NCI-H1048 (cell line): ENCODE measurements at regions not wholly inside any gene's neighbourhood (a gene's known extent, or its start where the extent isn't known, plus 50 kb on each side); places are given as distances from the start of the nearest gene placed in this dataset.
"Not testable (repeated sequence)": the region's sequence is repeated elsewhere in the genome, so short reads cannot be mapped to it uniquely, and the experiment has no call there.

Experiments
- DNase-seq: peaks from one replicate; lab custom pipeline; 2025; lab: John Stamatoyannopoulos, UW

DNA sequence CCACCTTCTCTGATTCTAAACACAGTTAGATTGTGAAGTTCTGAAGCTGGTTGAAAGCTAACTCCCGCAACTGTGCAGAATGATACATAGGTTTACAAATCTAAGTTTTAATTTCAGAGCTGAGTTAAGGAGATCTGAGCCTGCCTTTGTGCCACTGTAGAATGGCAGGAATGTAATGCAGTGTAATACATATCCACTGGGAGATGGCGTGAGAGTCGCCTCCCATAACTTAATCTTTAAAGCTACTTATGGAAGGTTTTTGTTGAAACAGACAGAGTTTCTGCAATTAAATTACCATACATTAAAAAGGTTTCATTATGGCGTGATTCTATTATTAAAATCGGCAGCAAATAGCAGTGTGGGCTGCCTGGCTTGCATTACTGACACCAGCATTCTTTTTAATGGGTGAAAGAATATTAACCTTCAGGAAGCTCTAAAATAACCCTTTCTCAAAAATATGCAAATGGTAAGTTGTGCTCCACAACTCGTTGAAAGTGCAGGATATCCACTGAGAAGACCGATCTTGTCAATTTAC is 257.4 kb downstream of the OLFM4 start:
- DNase-seq, result no peak

DNA sequence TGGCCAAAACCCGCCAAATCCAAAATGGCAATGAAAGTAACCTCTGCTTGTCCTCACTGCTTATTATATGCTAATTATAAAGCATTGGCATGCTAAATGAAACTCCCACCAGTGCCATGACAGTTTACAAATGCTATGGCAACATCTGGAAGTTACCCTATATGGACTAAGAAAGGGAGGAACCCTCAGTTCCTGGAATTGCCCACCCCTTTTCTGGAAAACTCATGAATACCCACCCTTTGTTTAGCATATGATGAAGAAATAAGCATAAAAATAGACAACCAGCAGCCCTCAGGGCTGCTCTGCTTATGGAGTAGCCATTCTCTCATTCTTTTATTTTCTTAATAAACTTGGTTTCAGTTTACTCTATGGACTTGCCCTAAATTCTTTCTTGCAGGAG is 269.8 kb downstream of the OLFM4 start:
- no peak for DNase-seq

DNA sequence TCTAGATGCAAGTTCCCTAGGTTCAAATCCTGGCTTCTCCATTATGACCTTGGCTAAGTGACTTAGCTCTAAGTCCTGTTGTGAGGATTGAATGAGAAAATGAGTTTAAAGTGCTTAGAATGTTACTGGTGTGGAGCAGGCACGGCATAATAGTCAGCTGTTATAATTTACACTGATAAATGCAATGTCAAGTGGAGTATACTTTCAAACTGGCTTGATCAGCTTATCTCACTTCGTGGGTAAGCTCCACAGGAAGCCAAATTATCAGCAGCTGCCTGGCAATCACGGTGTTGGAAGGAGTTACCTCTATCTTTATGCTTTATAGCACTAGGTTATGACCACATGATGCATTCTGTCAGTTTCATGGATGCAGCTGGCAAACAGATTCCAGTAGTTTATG is 272.8 kb downstream of the OLFM4 start:
- DNase-seq, result no peak

DNA sequence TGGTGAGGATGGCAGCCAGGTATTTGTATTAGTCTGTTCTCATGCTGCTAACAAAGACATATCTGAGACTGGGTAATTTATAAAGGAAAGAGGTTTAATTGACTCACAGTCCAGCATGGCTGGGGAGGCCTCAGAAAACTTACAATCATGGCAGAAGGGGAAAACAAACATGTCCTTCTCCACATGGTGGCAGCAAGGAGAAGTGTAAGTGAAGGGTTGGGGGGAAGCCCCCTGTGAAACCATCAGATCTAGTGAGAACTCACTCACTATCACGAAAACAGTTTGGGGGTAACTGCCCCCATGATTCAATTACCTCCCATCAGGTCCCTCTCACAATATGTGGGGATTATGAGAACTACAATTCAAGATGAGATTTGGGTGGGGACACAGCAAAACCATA is 276.8 kb downstream of the OLFM4 start:
- DNase-seq, result not testable (repeated sequence)

DNA sequence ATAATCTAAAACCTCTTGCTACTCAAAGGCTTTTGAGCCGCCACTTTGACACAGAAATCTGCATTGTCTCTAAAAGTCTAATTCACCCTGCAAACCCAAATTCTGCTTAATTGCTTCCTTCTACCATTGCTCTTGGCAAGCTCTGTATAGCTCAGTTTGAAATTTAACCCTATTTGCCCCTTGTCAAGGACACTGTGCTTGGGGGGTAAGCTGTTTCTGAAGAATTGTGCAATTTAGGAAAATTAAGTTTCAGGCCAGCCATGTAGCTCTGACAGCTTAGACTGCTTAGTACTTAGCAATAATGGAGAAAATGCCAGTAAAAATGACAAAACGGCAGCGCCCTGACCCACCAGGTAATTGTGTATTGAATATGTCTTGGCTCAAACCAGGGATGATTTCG is 282.2 kb downstream of the OLFM4 start:
- DNase-seq, result no peak

DNA sequence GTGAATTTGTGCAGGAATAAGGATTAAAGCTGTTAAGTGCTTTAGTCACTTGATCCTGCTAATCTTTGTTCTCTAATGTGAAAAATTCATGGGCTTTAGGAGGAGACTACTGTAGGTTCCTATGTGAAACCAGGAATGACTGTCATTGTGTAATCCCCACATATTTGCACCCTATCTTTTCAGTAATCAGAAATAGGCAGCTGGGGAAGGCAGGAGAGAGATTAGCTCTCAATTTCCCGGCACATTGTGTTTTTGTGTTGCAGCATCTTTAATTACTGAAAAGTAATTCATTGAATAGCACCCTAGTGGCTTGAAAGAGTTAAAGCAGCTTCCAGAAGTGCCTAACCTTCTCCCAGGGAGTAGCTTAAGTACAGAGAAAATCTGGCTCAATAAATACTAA is 282.9 kb downstream of the OLFM4 start:
- DNase-seq, result no peak

DNA sequence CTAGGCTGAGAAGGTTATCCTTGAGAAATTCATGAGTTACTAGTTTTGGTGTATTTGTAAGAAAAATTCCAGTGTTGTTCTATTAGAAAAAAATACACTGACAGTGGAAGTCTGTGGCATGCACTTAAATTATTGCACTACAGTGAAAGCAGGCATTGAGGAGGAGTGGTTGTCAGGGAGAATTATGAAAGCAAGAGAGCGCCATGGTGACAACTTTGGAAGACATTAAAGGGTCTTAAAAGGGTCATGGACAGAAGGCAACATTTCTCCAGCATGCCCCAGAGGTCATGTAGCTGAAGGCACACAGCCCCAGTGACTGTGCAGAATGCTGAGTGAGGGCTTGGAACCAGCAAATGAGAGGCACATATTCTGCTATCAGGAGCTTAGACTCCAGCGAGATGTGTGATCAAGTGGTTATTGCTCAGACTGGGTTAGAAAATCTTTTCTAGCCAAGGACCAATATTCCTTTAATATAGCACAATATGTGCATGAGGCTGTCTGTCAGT is 292.7 kb downstream of the OLFM4 start:
- no peak for DNase-seq

DNA sequence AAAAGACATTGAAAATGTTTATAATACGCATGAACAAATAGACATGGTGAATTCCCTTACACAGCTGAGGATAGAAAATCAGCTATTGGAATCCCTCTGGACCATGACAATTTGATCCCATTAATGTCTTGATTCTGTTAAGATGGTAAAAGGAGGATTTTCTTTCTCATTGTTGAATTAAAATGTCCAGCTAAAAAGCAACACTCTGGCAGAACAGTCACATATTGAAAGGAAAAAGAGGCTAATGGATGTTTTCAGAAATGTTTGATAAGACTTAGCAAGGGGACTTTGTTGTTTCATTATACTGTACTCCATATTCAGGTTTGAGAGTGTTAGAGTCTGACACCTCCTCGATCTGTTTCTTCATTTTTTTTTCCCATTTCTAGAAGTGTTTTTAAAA is 296.0 kb downstream of the OLFM4 start:
- no peak for DNase-seq

DNA sequence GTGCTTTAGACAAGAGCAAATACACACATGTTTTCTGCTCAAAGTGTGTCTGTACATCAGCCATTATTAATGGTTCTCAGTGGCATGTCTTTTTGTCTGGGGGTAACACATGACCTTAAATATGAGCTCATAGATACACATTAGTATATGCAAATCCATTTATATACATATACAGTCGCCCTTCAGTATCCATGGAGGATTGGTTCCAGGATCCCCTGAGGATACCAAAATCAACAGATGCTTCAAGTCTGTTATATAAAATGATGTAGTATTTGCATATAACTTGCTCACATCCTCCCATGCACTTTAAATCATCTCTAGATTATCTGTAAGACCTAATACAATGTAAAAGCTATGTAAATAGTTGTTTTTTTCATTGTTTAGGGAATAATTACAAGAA is 298.1 kb downstream of the OLFM4 start:
- DNase-seq, result no peak

DNA sequence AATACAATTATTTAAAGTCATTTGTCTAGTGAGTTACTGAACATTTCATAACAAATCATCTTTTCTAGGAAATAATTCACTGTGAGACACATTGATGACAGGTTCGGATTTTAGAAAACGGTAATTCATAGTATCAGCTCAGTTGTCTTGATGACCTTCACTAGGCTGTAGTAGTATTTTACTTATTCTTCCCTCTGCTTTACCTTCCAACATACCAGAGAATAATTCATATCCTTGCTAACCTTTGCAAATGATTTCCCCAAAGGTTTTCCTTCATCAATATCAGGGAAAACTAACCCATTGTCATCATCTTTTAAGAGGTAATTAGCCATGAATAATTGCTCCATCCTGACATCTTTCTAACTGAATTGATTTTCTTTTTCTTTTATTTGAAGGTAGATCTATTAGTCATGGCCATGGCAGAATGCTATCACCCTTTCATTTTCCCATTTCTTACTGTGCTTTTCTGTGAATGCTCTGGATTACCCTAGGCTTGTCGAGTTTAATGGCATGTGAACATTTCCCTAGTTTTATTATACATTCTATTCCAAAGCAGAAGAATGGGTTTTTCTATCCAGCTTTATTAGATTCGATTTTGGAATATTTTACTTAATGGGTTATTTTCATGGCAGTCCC is 299.2 kb downstream of the OLFM4 start:
- no peak for DNase-seq

DNA sequence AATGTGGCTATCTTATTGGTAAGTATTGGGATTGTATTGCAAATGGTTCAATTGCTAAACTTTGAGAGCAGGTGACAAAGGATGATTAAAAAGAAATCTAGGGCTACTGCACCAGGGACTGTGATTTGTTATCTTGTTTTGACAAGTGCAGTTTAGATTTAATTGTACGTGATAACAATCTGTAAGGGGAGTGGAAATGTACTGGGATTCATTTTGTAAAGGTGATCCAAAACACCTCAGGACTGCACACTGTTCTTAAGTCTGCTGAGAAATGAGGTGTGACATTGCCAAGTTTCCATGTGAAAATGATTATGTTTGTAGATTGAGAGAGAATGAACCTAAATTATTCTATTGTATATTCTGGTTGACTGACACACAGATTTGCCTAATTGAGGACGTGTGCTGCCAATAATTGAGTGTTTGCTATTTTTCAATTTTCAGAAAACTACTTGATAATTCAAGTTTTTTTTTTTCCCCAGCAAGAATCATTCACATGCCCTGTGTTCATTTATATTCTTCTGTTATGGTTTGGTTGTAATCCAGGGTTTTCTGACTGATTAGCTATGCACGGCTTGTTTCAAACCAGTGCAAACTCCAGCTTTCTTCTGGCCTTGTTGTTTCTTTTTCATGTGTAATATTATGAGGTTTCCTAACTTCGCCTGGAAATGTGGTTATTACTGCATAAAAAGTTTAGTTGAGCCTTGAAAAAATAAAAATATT is 308.0 kb downstream of the OLFM4 start:
- DNase-seq, result no peak

DNA sequence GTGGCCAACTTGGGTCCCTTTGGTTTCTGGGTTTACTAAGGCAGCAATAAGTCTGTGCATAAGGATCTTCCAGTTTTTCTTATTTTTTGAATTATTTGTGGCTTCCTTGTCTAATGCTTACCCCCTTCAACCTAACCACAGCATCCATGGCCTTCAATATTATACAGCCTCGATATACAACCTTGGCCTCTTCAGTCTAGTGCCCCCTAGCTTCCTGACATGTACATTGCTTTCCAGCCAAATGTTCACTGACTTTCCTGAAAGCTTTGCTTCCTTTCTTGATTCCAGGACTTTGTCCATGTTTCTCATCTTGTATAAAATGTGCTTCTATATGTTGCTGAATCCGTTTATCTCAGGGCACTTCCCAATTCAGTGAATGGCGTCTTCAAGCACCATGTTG is 310.1 kb downstream of the OLFM4 start:
- DNase-seq, result no peak

DNA sequence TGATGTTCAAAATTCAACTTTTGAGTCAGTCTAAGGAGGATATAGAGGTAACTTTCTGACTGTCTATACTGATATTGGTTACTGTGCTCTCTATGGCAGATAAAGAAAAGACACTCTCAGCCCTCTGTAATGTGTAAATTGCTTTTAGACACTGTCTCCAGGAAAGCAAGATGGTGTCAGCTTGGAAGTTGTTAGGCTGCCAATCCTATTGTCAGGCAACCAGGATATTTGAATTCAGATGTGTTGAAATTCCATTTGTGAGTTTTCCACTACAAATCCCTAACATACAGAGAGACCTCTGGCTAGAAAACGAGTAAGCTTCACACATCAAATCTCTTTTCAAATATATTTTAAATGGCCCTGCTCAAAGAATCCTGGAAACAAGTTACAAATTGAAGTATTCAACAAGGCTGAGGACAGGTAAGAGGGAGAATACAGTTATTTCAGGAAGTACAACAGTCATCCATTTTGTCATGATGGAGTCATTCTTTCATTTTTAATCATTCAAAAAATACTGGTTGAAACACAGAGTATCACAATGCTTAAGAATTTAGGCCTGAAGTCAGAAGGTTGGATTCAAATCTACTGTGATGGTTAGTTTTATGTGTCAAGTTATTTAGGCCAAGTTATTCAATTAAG is 312.0 kb downstream of the OLFM4 start:
- no peak for DNase-seq

DNA sequence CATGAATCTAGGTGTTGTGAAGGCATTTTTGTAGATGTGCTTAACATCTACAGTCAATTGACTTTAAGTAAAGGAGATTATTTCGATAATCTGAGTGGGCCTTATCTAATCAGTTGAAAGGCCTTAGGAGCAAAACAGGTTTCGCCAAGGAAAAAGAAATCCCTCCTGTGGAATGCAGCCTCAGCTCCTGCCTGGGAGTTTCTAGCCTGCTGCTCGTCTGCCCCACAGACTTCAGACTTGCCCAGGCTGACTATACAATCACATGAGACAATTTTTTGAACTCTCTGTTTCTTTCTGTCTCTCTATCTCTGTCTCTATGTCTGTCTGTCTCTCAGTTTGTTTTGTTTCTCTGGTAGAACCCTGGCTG is 312.5 kb downstream of the OLFM4 start:
- no peak for DNase-seq

DNA sequence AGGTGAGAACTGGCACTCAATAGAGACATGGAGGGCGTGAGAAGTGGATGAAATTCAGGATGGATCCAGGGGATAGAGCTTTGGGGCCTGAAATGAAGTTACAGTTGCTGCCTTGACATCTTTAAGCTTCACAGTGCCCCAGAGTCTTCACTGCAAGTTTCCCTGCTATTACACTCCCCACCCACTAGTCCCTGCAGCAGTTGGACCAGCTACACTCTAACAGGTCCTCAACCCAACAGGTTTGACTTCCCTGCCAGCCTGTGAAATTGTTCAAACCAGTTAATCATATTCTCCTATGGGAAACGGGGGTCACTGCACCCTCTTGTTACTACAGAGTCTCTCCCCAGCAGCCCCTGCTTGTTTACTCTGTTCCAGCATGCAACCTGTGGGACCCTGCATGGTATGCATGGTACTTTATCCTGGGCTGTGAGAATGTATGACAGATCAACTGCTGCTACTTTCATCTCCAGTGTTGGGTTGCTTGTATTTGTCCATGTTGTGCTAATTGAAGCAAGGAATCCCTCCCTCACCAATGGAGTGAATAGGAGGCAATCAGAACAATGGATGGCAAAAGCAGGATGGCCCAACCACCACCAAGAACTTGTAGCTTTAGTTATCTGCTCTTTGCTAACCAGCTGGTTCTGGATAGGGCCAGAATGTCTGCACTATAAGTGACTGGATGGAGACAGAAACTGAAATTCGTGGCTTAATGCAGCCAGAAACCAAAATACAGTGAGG is 314.2 kb downstream of the OLFM4 start:
- DNase-seq, result no peak

DNA sequence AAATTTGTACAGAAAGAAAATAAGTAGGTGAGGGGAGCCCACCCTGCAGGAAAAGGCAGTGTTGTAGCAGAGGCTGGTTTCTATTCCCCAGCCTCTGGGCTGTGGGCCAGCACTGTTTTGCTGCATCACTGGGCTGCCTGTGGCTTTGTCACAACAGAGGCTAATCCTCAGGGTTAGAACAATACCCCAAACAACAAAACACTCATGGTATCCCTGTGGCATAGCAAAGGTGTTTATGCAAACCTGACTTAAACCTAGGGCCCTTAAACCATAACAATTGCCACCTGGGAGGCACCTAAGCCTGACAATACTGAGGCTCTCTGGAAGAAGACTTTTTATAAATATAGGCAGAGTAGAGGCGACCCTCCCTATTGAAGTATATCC is 314.7 kb downstream of the OLFM4 start:
- DNase-seq, result no peak

DNA sequence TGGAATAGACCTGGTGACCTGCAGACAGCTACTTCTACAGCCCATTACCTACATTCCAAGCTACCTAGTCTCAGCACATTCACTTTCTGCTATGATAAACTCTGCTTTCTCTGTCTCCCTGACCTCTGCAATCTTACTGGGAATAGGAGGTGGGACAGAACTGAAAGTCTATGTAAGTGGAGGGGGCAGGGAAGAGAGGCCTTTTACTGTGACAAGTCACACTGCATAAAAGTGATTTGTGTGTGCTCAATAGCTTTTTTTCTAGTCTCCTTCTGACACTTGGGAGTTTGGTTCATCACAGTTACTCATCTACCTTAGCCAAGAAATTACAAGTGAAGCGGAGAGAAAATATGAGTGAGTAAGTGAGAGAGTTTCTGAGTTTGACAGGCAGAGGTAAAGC is 322.4 kb downstream of the OLFM4 start:
- no peak for DNase-seq

DNA sequence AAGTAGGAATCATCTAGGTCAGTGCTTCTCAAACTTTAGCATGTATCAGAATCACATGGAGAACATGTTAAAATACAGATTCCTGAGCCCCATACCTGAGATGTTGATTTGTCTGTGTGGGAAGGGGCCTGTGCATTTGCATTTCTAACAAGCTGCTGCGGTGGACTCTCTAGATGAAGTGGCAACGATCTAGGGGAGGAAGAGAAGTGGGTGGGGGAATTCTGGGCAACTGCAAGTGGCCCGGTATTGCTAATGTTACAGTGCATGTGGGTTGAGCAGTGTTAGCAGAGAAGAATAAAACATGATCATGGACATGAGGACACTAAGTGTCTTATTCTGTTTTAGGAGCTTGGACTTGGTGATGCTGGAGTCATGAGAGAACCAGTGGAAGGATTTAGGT is 329.0 kb downstream of the OLFM4 start:
- DNase-seq, result no peak

DNA sequence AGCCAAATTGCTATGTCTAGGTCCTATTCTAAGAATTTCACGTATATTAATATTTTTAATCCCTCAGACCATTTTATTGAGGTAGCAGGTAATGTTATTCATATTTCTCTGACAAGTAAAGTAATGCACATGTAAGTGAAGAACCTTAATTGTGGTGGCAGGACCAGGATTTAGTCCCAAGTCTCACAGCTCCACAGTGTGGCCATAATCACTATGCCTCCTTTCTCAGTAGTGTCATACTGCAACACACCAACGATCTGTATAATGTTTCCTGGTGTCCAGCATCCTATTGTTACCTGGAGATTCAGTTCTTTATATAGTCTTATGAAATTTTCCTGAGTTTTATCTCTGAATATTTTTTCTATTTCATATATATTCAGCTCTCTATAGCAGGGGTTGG is 340.3 kb downstream of the OLFM4 start:
- DNase-seq, result no peak

DNA sequence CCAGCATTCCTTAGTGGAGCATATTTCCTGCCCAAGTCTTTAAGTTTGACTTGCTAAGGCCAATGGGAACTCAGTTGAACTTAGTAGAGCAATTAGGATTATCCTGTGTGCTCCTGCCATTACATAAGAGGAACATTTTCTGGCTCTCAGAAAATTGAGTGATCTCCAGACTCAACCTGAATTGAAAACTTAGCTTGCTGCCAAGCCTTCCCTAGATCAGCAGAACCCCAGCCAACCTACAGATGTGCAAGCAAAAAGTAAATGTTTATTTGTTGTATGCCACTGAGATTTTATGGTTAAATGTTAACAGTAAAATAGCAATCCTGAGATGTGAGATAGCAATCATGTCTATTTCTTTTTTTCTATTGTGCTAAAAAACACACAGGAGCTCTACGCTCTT is 350.9 kb downstream of the OLFM4 start:
- DNase-seq, result no peak

DNA sequence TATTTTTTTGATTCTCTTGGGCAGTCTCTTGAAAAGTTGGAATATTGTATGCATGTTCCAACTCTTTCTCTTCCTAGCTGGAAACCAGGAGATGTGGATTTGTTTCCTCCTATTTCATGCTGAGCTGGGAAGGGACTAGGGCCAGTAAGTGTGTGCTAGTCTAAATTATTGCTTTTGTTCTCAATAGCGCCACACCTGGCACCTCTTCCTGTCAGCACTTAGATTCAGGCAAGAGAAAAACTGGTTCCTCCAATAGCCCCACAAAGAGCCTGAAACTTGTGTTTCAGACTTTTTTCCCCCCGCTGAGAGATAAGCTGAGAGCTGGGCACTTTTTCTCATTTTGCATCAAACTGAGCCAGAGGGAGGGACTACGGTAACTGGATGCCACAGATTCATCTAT is 353.4 kb downstream of the OLFM4 start:
- DNase-seq, result no peak

DNA sequence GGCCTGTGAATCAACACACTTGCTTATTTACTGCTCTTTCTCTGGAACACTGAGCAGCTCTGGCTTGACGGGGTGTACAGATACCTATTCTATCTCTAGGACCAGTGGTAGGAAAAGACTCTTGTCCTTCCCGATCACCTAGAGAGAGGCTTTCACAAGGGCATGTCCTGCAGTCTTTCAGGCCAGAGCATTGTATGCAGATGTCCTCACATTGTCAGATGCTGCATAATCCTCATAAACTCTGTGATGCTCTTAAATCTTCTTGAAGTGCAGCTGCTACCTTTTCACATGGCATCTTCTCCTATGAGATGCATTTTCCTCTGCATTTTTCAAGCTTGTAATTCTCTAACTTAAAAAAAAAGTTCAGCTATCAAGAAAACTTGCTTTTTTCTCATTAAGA is 369.4 kb downstream of the OLFM4 start:
- DNase-seq, result no peak

DNA sequence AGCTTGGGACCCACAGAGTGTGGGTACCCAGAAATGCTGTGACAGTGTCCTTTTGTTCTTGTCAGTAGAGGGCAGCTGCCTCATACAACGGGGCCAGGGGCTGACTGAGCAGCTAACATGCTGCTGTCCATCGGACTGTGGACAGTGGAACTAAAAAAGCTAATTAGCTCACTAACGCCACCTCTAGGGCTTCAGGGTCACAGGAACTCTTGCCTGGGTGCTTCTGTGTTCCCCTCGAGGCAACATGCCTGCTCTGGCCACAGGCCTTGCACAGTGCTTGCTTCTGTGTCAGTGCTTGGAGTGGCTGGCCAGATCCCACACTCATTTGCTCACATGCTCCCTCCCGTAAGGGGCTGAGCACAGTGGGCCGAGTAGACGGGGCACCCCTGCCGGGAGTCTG is 377.0 kb downstream of the OLFM4 start:
- DNase-seq, result no peak
